Colonic mucosa (tissue), 4 donors: ENCODE measurements at regions not wholly inside any gene's neighbourhood (a gene's known extent, or its start where the extent isn't known, plus 50 kb on each side); places are given as distances from the start of the nearest gene placed in this dataset.

Source experiments
- DNase-seq: peaks from one replicate; pipeline ENCODE4 v3.0.0-alpha.2; 2020
- H3K27ac ChIP-seq: fragments of 200-600 bp; one replicate; pipeline ENCODE4 v1.8.0; 2021
- H3K27me3 ChIP-seq: fragments of 200-600 bp; one replicate; pipeline ENCODE4 v1.8.0; 2021
- H3K36me3 ChIP-seq: fragments of 200-600 bp; one replicate; pipeline ENCODE4 v1.8.0; 2021
- H3K4me1 ChIP-seq: fragments of 200-600 bp; one replicate; pipeline ENCODE4 v1.8.0; 2021; ENCODE audit warnings: mild to moderate bottlenecking
- H3K4me3 ChIP-seq: fragments of 200-600 bp; one replicate; pipeline ENCODE4 v1.8.0; 2021
- H3K9ac ChIP-seq, 2 donors: one replicate each; pipeline ENCODE4 v1.7.0; 2013; ENCODE audit warnings: control low read depth in 2 of 2, low read depth in 2 of 2, low read length in 2 of 2
- H3K9me3 ChIP-seq: fragments of 200-600 bp; one replicate; pipeline ENCODE4 v1.8.0; 2021
- CTCF ChIP-seq: fragments of 200-600 bp; IDR thresholded peaks from one replicate; pipeline ENCODE4 v1.8.0; 2022; ENCODE audit warnings: antibody characterized with exemption, mild to moderate bottlenecking
- intact Hi-C: fragments of 100-400 bp; cut with DNase I; formaldehyde crosslinking; loops from one replicate; pipeline ENCODE4 v1.14.1; 2022
- donor health status: healthy.
- donor health status: DM: no; HTN: no; CAD: no.
- donor health status: DM: no; HTN: no; CAD: no.

- no peak overlapping the region for H3K9ac ChIP-seq
- H3K9me3 ChIP-seq, result no peaks in the 10 kb centered on the region
- H3K27ac ChIP-seq, result no peak overlapping the region
- no peak for TF ChIP-seq CTCF
- H3K27me3 ChIP-seq, result no peaks in the 10 kb centered on the region
- H3K36me3 ChIP-seq, result no peaks in the 10 kb centered on the region
- no peak for DNase-seq
- no peak overlapping the region for H3K4me3 ChIP-seq
- no peaks in the 10 kb centered on the region for H3K4me1 ChIP-seq
- intact Hi-C loops, result no loop called here
Measured at GRCh38 chr10:30749385-30749784, 119.8 kb upstream of the LYZL2 start.

- Histone ChIP-seq H3K27me3 (no peaks in the 10 kb centered on the region), H3K36me3 (no peaks in the 10 kb centered on the region), H3K4me3 (no peak overlapping the region), H3K9ac (no peak overlapping the region), H3K27ac (no peak overlapping the region), H3K9me3 (no peaks in the 10 kb centered on the region), H3K4me1 (no peaks in the 10 kb centered on the region)
- intact Hi-C loops, result no loop called here
- no peak for DNase-seq
- no peak for TF ChIP-seq CTCF
Measured at GRCh38 chr10:30748152-30748973, 118.8 kb upstream of the LYZL2 start.

GRCh38 chr10:30747633-30748032 lies 118.1 kb upstream of the LYZL2 start:
- H3K4me3 ChIP-seq, result no peak overlapping the region
- H3K9me3 ChIP-seq, result no peaks in the 10 kb centered on the region
- H3K4me1 ChIP-seq, result no peaks in the 10 kb centered on the region
- intact Hi-C loops, result no loop called here
- no peaks in the 10 kb centered on the region for H3K27me3 ChIP-seq
- no peaks in the 10 kb centered on the region for H3K36me3 ChIP-seq
- no peak for TF ChIP-seq CTCF
- DNase-seq, result no peak
- H3K9ac ChIP-seq, result no peak overlapping the region
- no peak overlapping the region for H3K27ac ChIP-seq

- Histone ChIP-seq H3K4me3 (no peak overlapping the region), H3K36me3 (no peaks in the 10 kb centered on the region), H3K4me1 (no peaks in the 10 kb centered on the region), H3K9ac (no peak overlapping the region), H3K9me3 (no peaks in the 10 kb centered on the region), H3K27ac (no peak overlapping the region), H3K27me3 (no peaks in the 10 kb centered on the region)
- intact Hi-C loops, result no loop called here
- DNase-seq, result no peak
- no peak for TF ChIP-seq CTCF
Measured at GRCh38 chr10:30745953-30746352, 116.4 kb upstream of the LYZL2 start.

GRCh38 chr10:30744106-30744505 lies 114.6 kb upstream of the LYZL2 start:
- Histone ChIP-seq H3K36me3 (no peaks in the 10 kb centered on the region), H3K4me3 (no peak overlapping the region), H3K27me3 (no peaks in the 10 kb centered on the region), H3K27ac (no peak overlapping the region), H3K9me3 (no peaks in the 10 kb centered on the region), H3K9ac (no peak overlapping the region), H3K4me1 (no peaks in the 10 kb centered on the region)
- TF ChIP-seq CTCF, result no peak
- no peak for DNase-seq
- intact Hi-C loops, result no loop called here
